HAP-1 (cell line): ENCODE measurements at regions not wholly inside any gene's neighbourhood (a gene's known extent, or its start where the extent isn't known, plus 50 kb on each side); places are given as distances from the start of the nearest gene placed in this dataset.
A peak's percentile ranks its signal among the peaks of the same experiment; 100 is the strongest.

Experiments
- DNase-seq, 2 experiments: peaks; one replicate each; pipeline ENCODE4 v3.0.0-alpha.2; 2016 to 2020; ENCODE audit warnings: low spot score in 2 of 2
- H3K27me3 ChIP-seq: fragments of 250-450 bp; sonication (Bioruptor Pico); 2 replicates; pipeline ENCODE4 v1.5.1; 2020; ENCODE audit warnings: low read depth, mild to moderate bottlenecking, moderate library complexity
- H3K36me3 ChIP-seq: fragments of 250-450 bp; sonication (Bioruptor Pico); replicated peaks from 2 replicates; pipeline ENCODE4 v1.5.1; 2020; ENCODE audit warnings: mild to moderate bottlenecking
- H3K4me1 ChIP-seq: fragments of 250-450 bp; sonication (Bioruptor Pico); 2 replicates; pipeline ENCODE4 v1.5.1; 2020; ENCODE audit warnings: mild to moderate bottlenecking
- H3K4me3 ChIP-seq: fragments of 250-450 bp; sonication (Bioruptor Pico); 2 replicates; pipeline ENCODE4 v1.5.1; 2020; ENCODE audit warnings: mild to moderate bottlenecking, moderate library complexity
- H3K9me3 ChIP-seq: fragments of 250-450 bp; sonication (Bioruptor Pico); 2 replicates; pipeline ENCODE4 v1.5.1; 2020; ENCODE audit warnings: mild to moderate bottlenecking, moderate library complexity
- in situ Hi-C: fragments of 300-500 bp; cut with MboI; formaldehyde crosslinking; loops from 3 replicates; pipeline ENCODE4 v1.14.3; 2020; ENCODE audit warnings: low sequenced_read_pairs, inconsistent platforms, mixed read lengths

DNA sequence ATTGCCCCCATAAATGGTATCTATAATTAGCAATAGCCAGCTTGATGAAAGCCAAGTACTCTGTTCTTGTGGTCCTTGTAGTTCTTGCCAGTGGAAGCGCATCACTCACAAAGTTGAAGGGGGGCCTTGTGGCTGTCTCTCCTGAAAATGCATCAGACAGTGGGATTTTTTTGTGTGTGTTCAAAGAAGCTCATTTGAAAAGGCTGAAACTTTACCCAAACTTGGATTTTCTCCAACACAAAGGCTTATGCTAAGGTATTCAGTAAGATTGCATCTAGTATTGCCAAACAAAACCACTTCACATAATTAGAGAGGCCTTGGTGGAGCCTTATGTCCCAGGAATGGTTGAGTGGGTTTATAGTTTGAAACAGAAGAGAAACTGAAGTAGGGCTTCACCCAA, 216.7 kb upstream of the TMTC1 start:
- in situ Hi-C loops: no loop called here
- Histone ChIP-seq H3K4me3 (no peak overlapping the region), H3K9me3 (no peaks in the 10 kb centered on the region; the same call in 1 of the 2 replicates), H3K36me3 (no peaks in the 10 kb centered on the region), H3K27me3 (no peaks in the 10 kb centered on the region), H3K4me1 (peaks cover 29% of the 10 kb centered on the region)
- DNase-seq: peak; percentile 52 to 83

DNA sequence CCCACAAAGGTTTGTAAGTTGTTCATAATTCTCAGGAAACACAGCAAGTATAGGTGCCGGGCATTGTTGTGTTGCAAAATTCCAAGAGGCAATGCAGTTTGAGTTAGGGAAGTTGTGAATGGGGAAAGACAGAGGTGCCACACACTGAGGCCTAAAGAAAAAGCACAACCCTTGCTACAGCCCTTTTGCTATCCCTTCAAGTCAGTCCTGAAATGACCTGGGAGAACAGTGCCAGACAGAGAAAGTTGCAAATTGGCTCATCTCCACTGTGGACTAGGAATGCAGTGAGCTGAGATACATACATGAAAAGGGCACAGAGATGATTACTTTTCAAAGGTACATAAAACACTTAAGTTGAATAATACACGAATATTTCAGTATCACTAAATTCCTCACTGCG, 213.3 kb upstream of the TMTC1 start:
- in situ Hi-C loops: no loop called here
- no peak overlapping the region for H3K4me3 ChIP-seq
- H3K9me3 ChIP-seq: no peaks in the 10 kb centered on the region; the same call in 1 of the 2 replicates
- H3K27me3 ChIP-seq: no peaks in the 10 kb centered on the region
- H3K36me3 ChIP-seq: no peaks in the 10 kb centered on the region
- peaks cover 16% of the 10 kb centered on the region for H3K4me1 ChIP-seq
- DNase-seq: no peak

DNA sequence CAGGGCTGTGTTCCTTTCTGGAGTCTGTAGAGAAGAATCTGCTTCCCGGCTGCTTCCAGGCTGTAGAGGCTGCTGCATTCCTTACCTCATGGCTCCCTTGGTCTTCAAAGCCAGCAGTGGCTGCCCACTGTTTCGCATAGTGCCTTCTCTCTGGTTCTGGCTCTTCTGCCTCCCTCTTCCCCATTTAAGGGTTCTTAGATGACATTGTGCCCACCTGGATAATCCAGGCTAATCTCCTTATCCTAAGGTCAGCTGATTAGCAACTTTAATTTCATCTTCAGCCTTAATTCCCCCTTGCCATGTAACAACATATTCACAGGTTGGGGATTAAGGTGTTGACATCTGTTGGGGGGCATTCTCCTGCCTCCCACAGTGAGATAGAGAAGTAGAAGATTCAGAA, 208.6 kb upstream of the TMTC1 start:
- no peak overlapping the region for H3K4me3 ChIP-seq
- no peaks in the 10 kb centered on the region for H3K27me3 ChIP-seq
- no peaks in the 10 kb centered on the region for H3K36me3 ChIP-seq
- no peaks in the 10 kb centered on the region for H3K9me3 ChIP-seq
- no peaks in the 10 kb centered on the region for H3K4me1 ChIP-seq
- DNase-seq: no peak
- in situ Hi-C loops: no loop called here

DNA sequence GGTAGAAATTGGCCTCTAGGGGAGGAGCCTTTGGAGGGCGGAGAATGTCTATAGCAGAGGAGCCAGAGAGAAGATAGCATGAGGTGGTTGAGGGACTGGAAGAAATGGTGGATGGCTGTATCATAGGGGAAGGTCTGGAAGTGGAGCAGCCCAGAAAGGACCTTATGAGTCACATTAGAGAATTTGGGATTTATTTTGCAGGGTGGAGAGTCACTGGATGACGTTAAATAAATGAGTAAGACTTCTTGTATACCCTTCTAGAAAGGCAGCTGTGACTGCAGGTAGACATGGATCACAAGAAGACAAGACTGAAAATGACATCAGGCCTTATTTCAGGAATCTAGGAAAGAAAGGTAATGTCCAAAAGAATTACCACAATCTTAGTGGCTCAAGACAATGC, 208.2 kb upstream of the TMTC1 start:
- Histone ChIP-seq H3K4me1 (no peaks in the 10 kb centered on the region), H3K9me3 (no peaks in the 10 kb centered on the region), H3K36me3 (no peaks in the 10 kb centered on the region), H3K27me3 (no peaks in the 10 kb centered on the region), H3K4me3 (no peak overlapping the region)
- in situ Hi-C loops: no loop called here
- no peak for DNase-seq

DNA sequence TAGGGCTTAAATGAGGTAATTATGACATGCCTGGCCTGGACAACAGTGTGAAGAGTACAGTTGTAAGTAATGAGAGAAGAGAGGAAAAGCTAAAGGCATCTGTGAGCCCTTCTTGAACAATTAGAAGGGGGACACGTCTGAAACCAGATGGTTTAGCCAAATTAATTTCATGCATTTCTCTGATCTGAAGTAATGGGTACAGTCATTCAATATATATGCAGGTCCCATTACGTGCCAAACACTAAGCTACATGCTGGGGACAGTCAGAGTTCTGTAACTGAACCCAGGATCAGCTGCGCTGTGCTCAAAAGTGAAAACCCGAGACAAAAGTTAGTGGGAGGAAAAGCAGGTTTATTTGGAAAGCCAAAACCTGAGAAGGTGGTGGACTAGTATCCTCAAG, 207.2 kb upstream of the TMTC1 start:
- no peaks in the 10 kb centered on the region for H3K36me3 ChIP-seq
- no peak for DNase-seq
- no peaks in the 10 kb centered on the region for H3K4me1 ChIP-seq
- H3K4me3 ChIP-seq: no peak overlapping the region
- H3K27me3 ChIP-seq: no peaks in the 10 kb centered on the region
- no peaks in the 10 kb centered on the region for H3K9me3 ChIP-seq
- in situ Hi-C loops: no loop called here

DNA sequence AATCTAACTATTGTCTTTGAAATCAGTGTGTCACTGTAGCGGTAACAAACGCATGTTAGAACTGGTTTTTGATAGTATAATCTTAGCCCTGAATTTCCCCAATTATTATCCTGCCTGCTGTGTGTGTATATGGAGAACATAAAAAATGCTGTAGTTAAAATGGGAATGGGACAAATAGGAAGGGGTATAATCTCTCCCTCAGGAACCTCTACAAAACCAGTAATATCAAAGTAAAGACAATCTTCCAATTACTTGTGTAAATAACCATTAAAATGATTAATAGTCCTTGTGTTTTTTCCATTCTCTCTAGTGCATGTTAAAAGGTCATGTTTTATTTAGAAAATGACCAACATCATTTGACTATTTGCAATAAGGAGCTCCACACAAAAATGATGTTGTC, 200.1 kb upstream of the TMTC1 start:
- Histone ChIP-seq H3K4me3 (no peak overlapping the region), H3K4me1 (no peaks in the 10 kb centered on the region), H3K9me3 (no peaks in the 10 kb centered on the region), H3K27me3 (no peaks in the 10 kb centered on the region), H3K36me3 (no peaks in the 10 kb centered on the region)
- no peak for DNase-seq
- in situ Hi-C loops: no loop called here

DNA sequence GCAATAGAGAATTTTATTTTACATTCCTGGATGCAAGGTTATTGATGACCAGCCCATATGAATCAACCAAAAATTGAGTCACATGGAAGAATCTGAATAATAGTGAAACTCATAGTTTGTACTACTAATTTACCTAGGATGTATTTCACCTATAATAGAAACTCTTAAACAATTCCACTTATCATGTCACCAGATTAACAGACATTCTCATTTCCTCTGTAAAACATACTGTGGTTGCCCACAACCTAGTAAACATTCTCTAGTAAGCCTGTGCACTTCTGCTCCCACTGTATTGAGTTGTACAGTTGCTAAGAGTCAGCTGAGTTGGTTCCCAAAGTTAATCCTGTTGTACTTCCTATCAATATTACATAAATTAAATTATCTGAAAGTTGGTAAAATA, 196.6 kb upstream of the TMTC1 start:
- H3K27me3 ChIP-seq: no peaks in the 10 kb centered on the region
- in situ Hi-C loops: no loop called here
- no peaks in the 10 kb centered on the region for H3K9me3 ChIP-seq
- DNase-seq: no peak
- no peaks in the 10 kb centered on the region for H3K4me1 ChIP-seq
- no peaks in the 10 kb centered on the region for H3K36me3 ChIP-seq
- H3K4me3 ChIP-seq: no peak overlapping the region

DNA sequence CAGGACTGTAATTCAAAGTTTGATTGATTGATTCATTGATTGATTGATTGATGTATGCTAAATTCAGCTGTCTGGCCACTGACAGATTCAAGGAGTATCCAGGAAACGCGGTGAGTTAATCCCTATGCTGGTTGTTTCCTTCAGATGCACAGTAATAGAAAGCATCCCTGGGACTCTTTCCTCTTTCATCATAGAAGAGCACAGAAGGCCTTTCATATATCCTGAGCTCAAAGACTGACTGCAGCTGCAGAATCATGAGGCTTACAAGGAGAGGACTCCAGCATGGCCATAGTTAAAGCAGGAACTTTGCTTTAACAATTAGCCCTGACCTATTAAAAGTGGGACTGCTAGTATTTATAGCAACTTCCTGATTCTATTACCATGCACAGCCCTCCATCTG, 187.7 kb upstream of the TMTC1 start:
- Histone ChIP-seq H3K4me1 (peaks cover 4% of the 10 kb centered on the region), H3K4me3 (no peak overlapping the region), H3K36me3 (no peaks in the 10 kb centered on the region), H3K27me3 (no peaks in the 10 kb centered on the region), H3K9me3 (no peaks in the 10 kb centered on the region)
- in situ Hi-C loops: no loop called here
- DNase-seq: no peak

DNA sequence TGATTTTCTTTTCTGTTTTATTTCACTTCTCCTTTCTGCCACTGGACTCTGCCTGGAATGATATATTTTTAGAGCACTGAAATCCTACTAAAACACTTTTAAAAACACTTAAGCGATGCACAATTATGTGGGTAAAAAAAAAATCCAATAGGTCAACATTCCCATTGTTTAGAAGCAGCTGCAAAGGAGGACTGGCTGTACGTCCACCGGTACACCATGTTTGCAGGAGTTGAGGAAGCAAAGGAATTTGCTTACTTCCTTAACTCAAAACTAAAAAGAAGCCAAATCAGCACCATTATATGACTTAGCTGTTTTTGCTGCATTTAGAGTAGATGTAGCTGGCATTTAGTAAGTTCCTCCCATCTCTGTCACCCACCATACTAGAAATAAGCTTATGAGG, 186.8 kb upstream of the TMTC1 start:
- no peaks in the 10 kb centered on the region for H3K9me3 ChIP-seq
- in situ Hi-C loops: no loop called here
- H3K4me3 ChIP-seq: no peak overlapping the region
- no peaks in the 10 kb centered on the region for H3K27me3 ChIP-seq
- no peaks in the 10 kb centered on the region for H3K36me3 ChIP-seq
- peaks cover 4% of the 10 kb centered on the region for H3K4me1 ChIP-seq
- DNase-seq: no peak

DNA sequence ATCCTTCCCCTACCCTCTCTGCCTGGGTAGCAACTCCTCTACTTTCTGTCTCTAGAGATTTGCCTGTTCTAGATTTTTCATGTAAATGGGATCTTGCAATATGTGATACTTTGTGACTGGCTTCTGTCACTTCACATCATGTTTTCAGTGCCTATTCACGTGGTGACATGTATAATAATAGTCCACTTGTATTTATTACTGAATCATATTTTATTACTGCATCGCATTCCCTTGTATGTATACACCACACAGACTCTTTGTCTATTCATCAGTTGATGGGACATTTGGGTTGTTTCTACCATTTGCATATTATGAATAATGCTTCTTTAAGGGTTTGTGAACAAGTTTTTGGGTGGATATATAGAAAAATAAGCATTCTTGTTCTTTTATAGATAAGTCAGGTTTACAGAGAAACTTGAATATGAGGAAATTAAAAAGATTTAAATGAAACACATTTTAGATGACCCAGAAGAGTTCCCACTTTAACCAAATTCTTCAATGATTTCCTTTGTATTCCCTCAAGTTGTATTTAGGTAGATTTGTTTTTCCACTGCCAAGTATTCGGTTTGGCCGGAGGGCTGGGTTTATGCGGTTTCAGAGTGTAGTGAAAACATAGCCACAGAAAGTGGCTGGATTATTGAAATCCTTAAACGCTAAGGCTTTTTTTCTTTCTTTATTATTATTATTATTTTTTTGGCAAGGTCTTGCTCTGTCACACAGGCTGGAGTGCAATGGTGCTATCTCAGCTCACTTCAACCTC, 178.7 kb upstream of the TMTC1 start:
- no peaks in the 10 kb centered on the region for H3K27me3 ChIP-seq
- H3K9me3 ChIP-seq: no peaks in the 10 kb centered on the region
- in situ Hi-C loops: no loop called here
- H3K4me3 ChIP-seq: no peak overlapping the region
- no peaks in the 10 kb centered on the region for H3K4me1 ChIP-seq
- DNase-seq: no peak
- no peaks in the 10 kb centered on the region for H3K36me3 ChIP-seq

DNA sequence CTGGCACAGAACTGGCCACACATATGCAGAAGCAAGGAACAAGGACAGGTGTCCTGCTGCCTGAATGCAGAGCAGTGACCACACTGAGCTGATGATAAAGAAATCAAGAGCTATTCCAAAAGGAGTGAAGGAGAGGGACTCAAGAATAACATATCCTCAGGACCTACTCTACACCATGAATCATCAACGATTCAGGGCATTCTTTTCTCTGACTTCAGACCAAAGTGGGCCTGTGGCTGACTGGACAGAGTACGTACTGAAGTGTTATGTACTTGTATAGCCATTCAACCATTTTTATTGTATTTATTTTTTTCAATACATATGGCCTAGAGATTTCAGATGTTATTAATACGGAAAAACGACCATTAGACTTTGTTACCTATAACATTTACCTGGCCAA, 177.5 kb upstream of the TMTC1 start:
- in situ Hi-C loops: no loop called here
- DNase-seq: no peak
- H3K27me3 ChIP-seq: no peaks in the 10 kb centered on the region
- no peak overlapping the region for H3K4me3 ChIP-seq
- no peaks in the 10 kb centered on the region for H3K4me1 ChIP-seq
- no peaks in the 10 kb centered on the region for H3K36me3 ChIP-seq
- H3K9me3 ChIP-seq: no peaks in the 10 kb centered on the region

DNA sequence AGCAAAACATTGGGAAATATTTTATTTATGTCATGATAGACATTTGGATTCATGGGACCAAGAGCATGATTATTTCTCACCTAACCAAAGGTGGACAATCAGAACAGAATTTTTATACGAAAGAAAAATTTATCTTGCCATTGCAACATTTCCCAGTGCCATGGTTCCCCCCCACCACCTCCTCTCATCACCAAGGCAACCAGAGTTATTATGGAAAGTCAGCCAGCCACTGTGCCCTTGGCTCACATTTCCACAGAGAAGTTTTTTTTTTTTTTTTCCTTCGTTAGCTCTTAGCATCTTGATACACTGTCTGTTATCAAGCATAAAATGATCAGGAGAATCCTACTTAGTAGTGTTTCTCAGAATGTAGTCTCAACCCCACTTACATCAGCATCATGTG, 176.4 kb upstream of the TMTC1 start:
- H3K4me3 ChIP-seq: no peak overlapping the region
- DNase-seq: no peak
- in situ Hi-C loops: no loop called here
- H3K9me3 ChIP-seq: no peaks in the 10 kb centered on the region
- no peaks in the 10 kb centered on the region for H3K4me1 ChIP-seq
- no peaks in the 10 kb centered on the region for H3K36me3 ChIP-seq
- H3K27me3 ChIP-seq: no peaks in the 10 kb centered on the region

DNA sequence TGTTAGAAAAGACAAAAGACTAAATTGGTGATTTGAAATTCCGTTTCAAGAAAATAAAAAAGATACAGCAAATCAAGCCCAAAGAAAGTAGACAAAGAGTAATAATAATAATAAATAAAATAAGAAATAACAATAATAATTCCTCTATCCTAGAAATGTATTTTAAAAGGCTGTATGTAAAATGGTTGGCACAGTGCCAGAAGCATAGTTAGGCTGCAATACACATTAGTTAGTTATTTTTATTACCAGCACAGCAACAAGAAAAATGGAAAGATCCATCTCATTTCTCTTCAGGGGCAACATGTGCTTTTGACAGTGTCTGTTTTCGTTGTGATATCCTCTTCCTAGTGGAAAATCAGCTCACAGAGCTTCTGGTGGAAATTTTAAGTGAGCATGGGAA, 174.1 kb upstream of the TMTC1 start:
- Histone ChIP-seq H3K4me3 (no peak overlapping the region), H3K36me3 (no peaks in the 10 kb centered on the region), H3K27me3 (no peaks in the 10 kb centered on the region), H3K9me3 (no peaks in the 10 kb centered on the region), H3K4me1 (no peaks in the 10 kb centered on the region)
- no peak for DNase-seq
- in situ Hi-C loops: no loop called here

DNA sequence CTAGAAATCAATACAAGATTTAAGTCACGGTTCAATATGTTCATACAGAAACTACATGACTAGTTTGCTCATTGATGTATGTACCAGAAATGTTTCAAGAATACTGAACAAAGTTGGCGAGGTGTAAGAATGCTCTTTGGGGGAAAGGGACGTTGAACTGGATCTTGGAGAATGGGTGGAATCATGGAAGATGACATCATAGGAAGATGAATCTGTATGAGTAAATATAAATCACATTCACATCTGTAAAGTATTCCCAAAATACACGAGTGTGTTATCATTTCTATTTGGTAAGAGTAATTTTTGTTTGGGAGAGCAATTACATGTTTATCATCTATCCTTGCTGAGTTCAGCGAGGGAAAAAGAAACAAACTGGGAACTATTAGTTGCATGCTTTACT, 162.2 kb upstream of the TMTC1 start:
- in situ Hi-C loops: no loop called here
- H3K4me3 ChIP-seq: no peak overlapping the region
- no peaks in the 10 kb centered on the region for H3K9me3 ChIP-seq
- no peaks in the 10 kb centered on the region for H3K36me3 ChIP-seq
- no peaks in the 10 kb centered on the region for H3K27me3 ChIP-seq
- peaks cover 8% of the 10 kb centered on the region for H3K4me1 ChIP-seq
- no peak for DNase-seq
